ENCODE measurements at regions not wholly inside any gene's neighbourhood (a gene's known extent, or its start where the extent isn't known, plus 50 kb on each side); places are given as distances from the start of the nearest gene placed in this dataset.

GRCh38 chr11:119860561-119861094 lies 131.6 kb upstream of the NECTIN1 start:
- TF ChIP-seq JUNB (CRISPR knock-in tag; IDR thresholded peaks at IDR 0.05; ENCODE audit: borderline replicate concordance) (no peak), EZH2 (conservative IDR thresholded peaks at IDR 0.05; ENCODE audit: low read depth, low read length) (no peak), ZSCAN20 (CRISPR knock-in tag; IDR thresholded peaks at IDR 0.05; ENCODE audit: borderline replicate concordance) (no peak), ZNF569 (CRISPR knock-in tag; IDR thresholded peaks at IDR 0.05; ENCODE audit: borderline replicate concordance) (no peak), ZNF777 (CRISPR knock-in tag; IDR thresholded peaks at IDR 0.05) (no peak), POLR2AphosphoS5 (IDR thresholded peaks at IDR 0.05; ENCODE audit: low read depth, low read length) (no peak), RFX1 (IDR thresholded peaks at IDR 0.05) (no peak), PBX3 (CRISPR knock-in tag; IDR thresholded peaks at IDR 0.05; ENCODE audit: borderline replicate concordance) (no peak)

All from HepG2 (cell line).